Spleen (tissue), 7 donors: ENCODE measurements at regions not wholly inside any gene's neighbourhood (a gene's known extent, or its start where the extent isn't known, plus 50 kb on each side); places are given as distances from the start of the nearest gene placed in this dataset.

Source experiments
- CTCF ChIP-seq, 11 experiments: fragments of 200-600 bp in 7 of 11; fragments of 450-650 bp in 4 of 11; sonication (generic) in 4 of 11; IDR thresholded peaks in 8 of 11; conservative IDR thresholded peaks in 3 of 11; 1 replicate in 7 of 11; 2 replicates in 4 of 11; pipeline versions ENCODE4 v1.4.0 to v1.8.0; 2016 to 2021; ENCODE audit warnings: antibody characterized with exemption in 11 of 11, inconsistent platforms in 4 of 11, mild to moderate bottlenecking in 1 of 11
- POLR2A ChIP-seq, 3 donors: fragments of 450-650 bp; IDR thresholded peaks; one replicate each; pipeline ENCODE4 v1.5.1; 2017; ENCODE audit warnings: antibody characterized with exemption in 3 of 3, mild to moderate bottlenecking in 1 of 3
- donor health status: DM: no; HTN: no; CAD: no; lungs with moderate emphysema.
- donor health status: DM: no; HTN: no; CAD: no.
- donor health status: DM: no; HTN: no; CAD: no.

- TF ChIP-seq CTCF (IDR thresholded peaks at IDR 0.05 in 8 of 11, conservative IDR thresholded peaks at IDR 0.05 in 3 of 11) (no peak), POLR2A (IDR thresholded peaks at IDR 0.05) (no peak)
Observed at GRCh38 chr3:54040476-54040875, 81.9 kb upstream of the CACNA2D3 start.
